ENCODE measurements at regions not wholly inside any gene's neighbourhood (a gene's known extent, or its start where the extent isn't known, plus 50 kb on each side); places are given as distances from the start of the nearest gene placed in this dataset.
A peak's percentile ranks its signal among the peaks of the same experiment; 100 is the strongest.
"Not testable (repeated sequence)": the region's sequence is repeated elsewhere in the genome, so short reads cannot be mapped to it uniquely, and the experiment has no call there.

DNA sequence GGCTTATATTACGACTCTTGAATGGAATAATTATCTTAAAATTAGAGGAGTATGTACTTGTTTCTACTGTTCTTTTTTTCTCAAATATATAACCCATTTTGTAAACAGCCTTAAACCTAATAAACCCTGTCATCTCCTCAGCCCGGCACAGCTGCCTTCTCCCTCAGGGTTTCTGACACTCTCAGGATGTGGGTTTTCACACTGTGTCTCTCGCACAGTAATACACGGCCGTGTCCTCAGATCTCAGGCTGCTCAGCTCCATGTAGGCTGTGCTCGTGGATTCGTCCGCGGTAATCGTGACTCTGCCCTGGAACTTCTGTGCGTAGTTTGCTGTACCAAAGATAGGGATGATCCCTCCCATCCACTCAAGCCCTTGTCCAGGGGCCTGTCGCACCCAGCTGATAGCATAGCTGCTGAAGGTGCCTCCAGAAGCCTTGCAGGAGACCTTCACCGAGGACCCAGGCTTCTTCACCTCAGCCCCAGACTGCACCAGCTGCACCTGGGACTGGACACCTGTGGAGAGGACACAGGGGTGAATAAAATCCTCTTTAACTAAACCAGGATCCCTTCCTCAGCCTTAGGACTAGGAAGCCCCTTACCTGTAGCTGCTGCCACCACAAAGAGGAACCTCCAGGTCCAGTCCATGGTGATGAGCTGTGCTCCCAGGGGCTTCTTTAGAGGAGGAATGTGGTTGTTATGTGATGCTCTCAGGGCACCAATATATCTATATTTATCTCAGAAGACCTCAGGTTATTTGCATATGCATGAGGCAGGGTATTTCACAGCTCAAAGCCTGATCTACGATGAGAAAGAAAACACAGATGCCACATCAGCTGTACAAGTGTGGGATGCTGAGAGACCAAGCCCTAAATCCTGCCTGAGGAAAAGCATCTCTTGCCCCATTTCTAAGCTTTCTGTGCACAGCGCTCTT is 1235.8 kb downstream of the TMEM121 start:
- not testable (repeated sequence) for H3K4me1 ChIP-seq (ENCODE audit: control insufficient read depth in 2 of 2, insufficient read depth in 2 of 2, low read length in 2 of 2); H3K27me3 ChIP-seq (ENCODE audit: control insufficient read depth in 2 of 2, insufficient read depth in 2 of 2, low read length in 2 of 2); H3K9ac ChIP-seq (ENCODE audit: low read depth in 1 of 2, low read length in 2 of 2); H3K36me3 ChIP-seq (ENCODE audit: control insufficient read depth in 2 of 2, insufficient read depth in 2 of 2, low read length in 2 of 2); H3K9me3 ChIP-seq (ENCODE audit: control insufficient read depth in 2 of 2, low read length in 2 of 2); H3K4me3 ChIP-seq (ENCODE audit: low read length in 2 of 2); H3K27ac ChIP-seq (ENCODE audit: low read depth in 2 of 2, low read length in 2 of 2)

DNA sequence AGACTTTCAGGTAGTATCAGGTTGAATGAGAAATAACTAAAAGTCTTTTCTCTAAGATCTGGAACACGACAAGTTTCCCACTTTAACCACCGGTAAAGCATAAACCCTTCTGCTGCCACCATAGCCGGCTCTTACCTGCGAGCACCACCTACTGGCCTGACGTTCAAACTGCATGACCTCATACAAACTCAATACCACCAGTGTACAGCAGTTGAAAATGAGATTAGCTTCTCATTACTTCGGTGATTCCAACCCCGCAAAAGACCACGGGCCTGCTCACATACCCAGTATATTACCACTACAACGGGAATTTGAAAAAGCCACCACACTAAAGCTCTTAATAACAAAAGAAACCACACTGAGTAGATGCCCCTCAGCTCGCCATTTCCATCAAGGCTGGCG is 1238.6 kb downstream of the TMEM121 start:
- H3K36me3 ChIP-seq (ENCODE audit: control insufficient read depth in 2 of 2, insufficient read depth in 2 of 2, low read length in 2 of 2); H3K9me3 ChIP-seq (ENCODE audit: control insufficient read depth in 2 of 2, low read length in 2 of 2); H3K27ac ChIP-seq (ENCODE audit: low read depth in 2 of 2, low read length in 2 of 2); H3K4me3 ChIP-seq (ENCODE audit: low read length in 2 of 2); H3K4me1 ChIP-seq (ENCODE audit: control insufficient read depth in 2 of 2, insufficient read depth in 2 of 2, low read length in 2 of 2); H3K27me3 ChIP-seq (ENCODE audit: control insufficient read depth in 2 of 2, insufficient read depth in 2 of 2, low read length in 2 of 2); H3K9ac ChIP-seq (ENCODE audit: low read depth in 1 of 2, low read length in 2 of 2): not testable (repeated sequence)

DNA sequence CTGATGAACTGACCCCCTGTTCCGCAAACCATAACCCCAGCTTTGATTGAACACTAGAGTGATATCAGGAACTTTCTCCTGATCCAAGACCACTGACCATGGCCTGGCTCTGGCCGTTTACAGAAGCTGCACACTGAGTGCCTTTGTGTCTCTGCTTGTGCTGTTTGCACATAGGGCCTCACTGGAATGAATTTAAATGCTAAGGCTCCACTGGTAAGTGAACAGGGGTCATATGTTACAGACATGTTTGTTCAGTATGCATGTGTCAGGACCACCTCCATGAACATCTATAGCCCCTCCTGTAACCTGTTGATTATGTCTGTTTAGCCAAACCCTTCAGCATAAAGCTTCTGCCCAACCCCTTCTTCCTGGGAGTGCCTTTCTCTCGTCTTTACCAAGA is 1239.8 kb downstream of the TMEM121 start:
- no peaks in the 10 kb centered on the region for H3K36me3 ChIP-seq (ENCODE audit: control insufficient read depth in 2 of 2, insufficient read depth in 2 of 2, low read length in 2 of 2)
- H3K27ac ChIP-seq (ENCODE audit: low read depth in 2 of 2, low read length in 2 of 2), result peak overlapping the region; percentile 28 to 84
- no peaks in the 10 kb centered on the region for H3K27me3 ChIP-seq (ENCODE audit: control insufficient read depth in 2 of 2, insufficient read depth in 2 of 2, low read length in 2 of 2)
- H3K4me3 ChIP-seq (ENCODE audit: low read length in 2 of 2), result no peak overlapping the region
- no peaks in the 10 kb centered on the region for H3K9me3 ChIP-seq (ENCODE audit: control insufficient read depth in 2 of 2, low read length in 2 of 2)
- peaks cover 0 to 4% of the 10 kb centered on the region in 2 donors for H3K4me1 ChIP-seq (ENCODE audit: control insufficient read depth in 2 of 2, insufficient read depth in 2 of 2, low read length in 2 of 2)
- peak overlapping the region in 1 of 2 donors; percentile 1 for H3K9ac ChIP-seq (ENCODE audit: low read depth in 1 of 2, low read length in 2 of 2)

DNA sequence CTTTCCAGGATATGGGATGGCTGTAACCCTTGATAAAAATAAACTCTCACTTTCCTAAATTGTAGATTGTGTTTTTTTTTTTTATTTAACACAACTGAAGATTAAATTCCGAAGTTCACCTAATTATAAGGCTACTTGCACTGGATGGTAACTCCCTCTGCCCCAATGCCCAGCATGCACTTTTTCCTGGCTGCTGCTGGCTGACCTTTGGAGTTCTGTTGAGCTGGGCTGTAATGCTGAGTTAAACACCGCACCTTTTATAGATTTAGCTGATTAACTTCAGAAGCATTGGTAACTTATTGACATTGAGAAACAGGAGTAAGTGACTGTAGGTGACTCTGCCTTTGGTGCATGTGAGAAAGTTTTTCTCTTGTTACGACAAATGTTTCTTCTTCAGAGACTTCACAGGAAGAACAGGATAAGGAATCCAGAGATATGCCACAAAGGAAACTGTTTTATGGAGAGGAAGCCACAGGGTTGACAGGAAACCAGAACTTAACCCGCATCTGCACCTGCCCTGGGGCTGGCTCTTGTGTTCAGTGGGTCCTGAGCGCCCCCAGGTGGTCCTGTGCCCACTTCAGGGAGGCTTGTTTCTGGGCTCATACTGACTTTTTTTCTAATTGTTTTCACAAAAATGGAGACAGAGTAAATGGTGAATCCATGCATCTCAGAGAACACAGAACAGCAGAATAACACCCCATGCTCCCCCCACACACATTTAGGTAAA is 1240.3 kb downstream of the TMEM121 start:
- Histone ChIP-seq H3K9ac (ENCODE audit: low read depth in 1 of 2, low read length in 2 of 2) (peak overlapping the region in 1 of 2 donors; percentile 6), H3K27ac (ENCODE audit: low read depth in 2 of 2, low read length in 2 of 2) (peak overlapping the region; percentile 74 to 84), H3K4me3 (ENCODE audit: low read length in 2 of 2) (peak overlapping the region in 1 of 2 donors; percentile 31)
- not testable (repeated sequence) for H3K4me1 ChIP-seq (ENCODE audit: control insufficient read depth in 2 of 2, insufficient read depth in 2 of 2, low read length in 2 of 2); H3K27me3 ChIP-seq (ENCODE audit: control insufficient read depth in 2 of 2, insufficient read depth in 2 of 2, low read length in 2 of 2); H3K9me3 ChIP-seq (ENCODE audit: control insufficient read depth in 2 of 2, low read length in 2 of 2); H3K36me3 ChIP-seq (ENCODE audit: control insufficient read depth in 2 of 2, insufficient read depth in 2 of 2, low read length in 2 of 2)

DNA sequence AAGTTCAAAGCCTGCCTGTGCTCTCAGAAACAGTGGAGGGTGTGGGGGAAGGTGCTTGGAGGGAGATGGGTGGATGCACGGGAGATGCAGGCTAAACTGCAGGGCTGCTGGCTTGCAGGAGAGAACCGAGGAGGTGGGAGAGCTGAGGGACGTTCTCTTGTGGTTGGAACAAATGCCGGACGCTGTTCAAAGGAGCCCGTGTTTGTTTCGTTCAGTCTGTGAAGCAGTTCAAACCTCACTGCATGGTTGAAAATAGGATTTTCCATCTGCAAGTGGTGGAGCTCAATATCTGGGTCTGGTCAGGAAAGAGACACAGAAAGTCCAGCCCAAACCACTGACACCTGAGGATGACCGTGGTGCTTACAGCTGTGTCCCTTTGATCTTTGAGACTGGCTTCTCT is 1241.8 kb downstream of the TMEM121 start:
- not testable (repeated sequence) for H3K27me3 ChIP-seq (ENCODE audit: control insufficient read depth in 2 of 2, insufficient read depth in 2 of 2, low read length in 2 of 2); H3K4me1 ChIP-seq (ENCODE audit: control insufficient read depth in 2 of 2, insufficient read depth in 2 of 2, low read length in 2 of 2); H3K27ac ChIP-seq (ENCODE audit: low read depth in 2 of 2, low read length in 2 of 2); H3K9me3 ChIP-seq (ENCODE audit: control insufficient read depth in 2 of 2, low read length in 2 of 2); H3K4me3 ChIP-seq (ENCODE audit: low read length in 2 of 2); H3K9ac ChIP-seq (ENCODE audit: low read depth in 1 of 2, low read length in 2 of 2); H3K36me3 ChIP-seq (ENCODE audit: control insufficient read depth in 2 of 2, insufficient read depth in 2 of 2, low read length in 2 of 2)

DNA sequence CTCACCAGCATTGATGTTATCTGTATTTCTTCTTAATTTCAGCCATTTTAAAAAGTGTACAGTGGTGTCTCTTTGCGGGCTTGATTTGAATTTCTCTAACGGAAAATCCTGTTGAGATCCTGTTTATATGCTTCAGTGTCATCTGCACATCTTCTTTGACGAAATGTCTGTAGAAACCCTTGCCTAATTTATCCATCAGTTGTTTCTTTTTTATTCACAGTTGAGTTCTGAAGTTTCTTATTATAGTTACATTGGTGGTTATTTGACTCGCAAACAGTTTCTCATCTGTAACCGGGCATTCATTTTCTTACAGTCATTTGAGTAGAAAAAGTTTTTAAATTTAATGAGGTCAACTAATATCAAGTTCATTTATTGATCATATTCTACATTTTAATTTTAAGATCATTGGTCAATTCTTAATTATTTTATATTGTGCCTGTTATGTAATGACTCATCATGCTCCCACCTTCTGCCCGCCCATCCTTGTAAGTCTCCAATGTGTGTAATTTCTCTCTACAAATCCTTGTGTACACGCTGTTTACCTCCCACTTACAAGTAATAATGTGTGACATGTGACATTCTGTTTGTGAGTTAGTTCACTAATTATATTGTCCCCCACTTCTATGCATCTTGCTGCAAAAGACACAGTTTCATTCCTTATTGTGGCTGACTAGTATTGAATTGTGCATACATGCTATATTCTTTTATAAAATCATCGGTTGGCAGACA is 1242.8 kb downstream of the TMEM121 start:
- not testable (repeated sequence) for H3K9ac ChIP-seq (ENCODE audit: low read depth in 1 of 2, low read length in 2 of 2); H3K27ac ChIP-seq (ENCODE audit: low read depth in 2 of 2, low read length in 2 of 2); H3K27me3 ChIP-seq (ENCODE audit: control insufficient read depth in 2 of 2, insufficient read depth in 2 of 2, low read length in 2 of 2); H3K4me1 ChIP-seq (ENCODE audit: control insufficient read depth in 2 of 2, insufficient read depth in 2 of 2, low read length in 2 of 2); H3K36me3 ChIP-seq (ENCODE audit: control insufficient read depth in 2 of 2, insufficient read depth in 2 of 2, low read length in 2 of 2); H3K9me3 ChIP-seq (ENCODE audit: control insufficient read depth in 2 of 2, low read length in 2 of 2); H3K4me3 ChIP-seq (ENCODE audit: low read length in 2 of 2)

DNA sequence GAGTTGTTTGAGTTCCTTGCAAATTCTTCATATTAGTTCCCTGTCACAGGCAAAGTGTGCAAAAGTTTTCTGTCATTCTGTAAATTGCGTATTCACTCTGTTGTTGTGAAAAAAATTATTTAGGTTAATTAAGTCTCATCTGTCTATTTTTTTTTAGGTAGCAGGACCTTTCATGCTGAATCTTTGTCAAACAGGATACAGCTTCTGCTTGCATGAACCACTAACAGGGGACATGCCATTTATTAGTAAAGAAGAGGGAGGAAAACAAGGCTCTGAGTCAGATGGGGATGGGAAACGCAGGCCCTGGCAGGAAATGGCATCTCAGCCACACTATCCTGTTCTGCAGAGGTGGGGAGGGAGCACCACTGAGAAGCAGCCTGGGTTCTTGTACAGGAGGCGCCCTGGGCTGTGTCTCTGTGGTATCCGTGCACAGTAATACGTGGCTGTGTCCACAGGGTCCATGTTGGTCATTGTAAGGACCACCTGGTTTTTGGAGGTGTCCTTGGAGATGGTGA is 1243.8 kb downstream of the TMEM121 start:
- H3K9ac ChIP-seq (ENCODE audit: low read depth in 1 of 2, low read length in 2 of 2); H3K27me3 ChIP-seq (ENCODE audit: control insufficient read depth in 2 of 2, insufficient read depth in 2 of 2, low read length in 2 of 2); H3K4me1 ChIP-seq (ENCODE audit: control insufficient read depth in 2 of 2, insufficient read depth in 2 of 2, low read length in 2 of 2); H3K27ac ChIP-seq (ENCODE audit: low read depth in 2 of 2, low read length in 2 of 2); H3K9me3 ChIP-seq (ENCODE audit: control insufficient read depth in 2 of 2, low read length in 2 of 2); H3K4me3 ChIP-seq (ENCODE audit: low read length in 2 of 2); H3K36me3 ChIP-seq (ENCODE audit: control insufficient read depth in 2 of 2, insufficient read depth in 2 of 2, low read length in 2 of 2): not testable (repeated sequence)

DNA sequence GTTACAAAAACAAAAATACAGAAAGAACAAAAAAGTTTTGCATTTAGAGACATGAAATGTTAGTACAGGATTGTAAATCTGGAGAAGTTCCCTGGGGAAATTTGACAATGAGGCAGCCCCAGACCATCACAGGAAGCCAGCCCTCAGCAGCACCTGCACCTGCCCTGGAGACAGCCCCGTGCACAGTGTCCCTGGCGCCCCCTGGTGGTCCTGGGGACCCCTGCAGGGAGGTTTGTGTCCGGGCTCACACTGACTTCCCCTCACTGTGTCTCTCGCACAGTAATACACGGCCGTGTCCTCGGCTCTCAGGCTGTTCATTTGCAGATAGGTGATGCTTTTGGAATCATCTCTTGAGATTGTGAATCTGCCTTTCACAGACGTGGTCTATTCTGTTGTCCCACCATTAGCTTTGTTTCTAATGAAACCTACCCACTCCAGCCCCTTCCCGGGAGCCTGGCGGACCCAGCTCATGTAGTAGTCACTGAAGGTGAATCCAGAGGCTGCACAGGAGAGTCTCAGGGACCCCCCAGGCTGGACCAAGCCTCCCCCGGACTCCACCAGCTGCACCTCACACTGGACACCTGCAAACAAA is 1248.6 kb downstream of the TMEM121 start:
- H3K27ac ChIP-seq (ENCODE audit: low read depth in 2 of 2, low read length in 2 of 2); H3K4me3 ChIP-seq (ENCODE audit: low read length in 2 of 2); H3K27me3 ChIP-seq (ENCODE audit: control insufficient read depth in 2 of 2, insufficient read depth in 2 of 2, low read length in 2 of 2); H3K9me3 ChIP-seq (ENCODE audit: control insufficient read depth in 2 of 2, low read length in 2 of 2); H3K36me3 ChIP-seq (ENCODE audit: control insufficient read depth in 2 of 2, insufficient read depth in 2 of 2, low read length in 2 of 2); H3K9ac ChIP-seq (ENCODE audit: low read depth in 1 of 2, low read length in 2 of 2); H3K4me1 ChIP-seq (ENCODE audit: control insufficient read depth in 2 of 2, insufficient read depth in 2 of 2, low read length in 2 of 2): not testable (repeated sequence)

DNA sequence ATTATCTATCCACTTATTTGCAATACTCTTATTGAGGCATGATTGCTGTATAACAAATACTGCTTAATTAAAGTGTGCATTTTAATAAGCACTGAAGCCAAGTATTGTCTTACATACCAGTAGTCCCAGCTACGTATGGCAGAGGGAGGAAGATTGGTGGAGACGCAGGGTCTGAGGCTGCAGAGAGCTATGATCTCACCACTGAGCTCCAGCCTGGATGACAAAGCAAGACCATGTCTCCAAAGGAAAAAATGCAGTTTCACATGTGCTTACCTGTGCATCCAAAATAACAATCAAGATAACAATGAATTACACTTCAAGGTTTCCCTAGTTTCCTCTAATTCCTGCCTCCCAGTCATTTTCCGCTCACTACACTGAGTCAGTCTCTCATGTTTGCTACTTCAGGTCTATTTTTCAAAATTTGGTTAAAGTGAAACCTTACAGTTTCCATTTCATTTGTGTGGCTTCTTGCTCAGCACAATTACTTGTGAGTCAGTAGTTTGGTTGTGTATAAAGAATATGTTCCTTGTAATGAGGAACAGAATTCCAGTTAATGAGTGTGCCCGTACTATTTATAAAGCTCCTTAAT is 1250.1 kb downstream of the TMEM121 start:
- H3K27me3 ChIP-seq (ENCODE audit: control insufficient read depth in 2 of 2, insufficient read depth in 2 of 2, low read length in 2 of 2), result no peaks in the 10 kb centered on the region
- H3K4me3 ChIP-seq (ENCODE audit: low read length in 2 of 2), result no peak overlapping the region
- H3K9me3 ChIP-seq (ENCODE audit: control insufficient read depth in 2 of 2, low read length in 2 of 2), result no peaks in the 10 kb centered on the region
- H3K9ac ChIP-seq (ENCODE audit: low read depth in 1 of 2, low read length in 2 of 2), result no peak overlapping the region
- no peaks in the 10 kb centered on the region for H3K36me3 ChIP-seq (ENCODE audit: control insufficient read depth in 2 of 2, insufficient read depth in 2 of 2, low read length in 2 of 2)
- no peaks in the 10 kb centered on the region for H3K4me1 ChIP-seq (ENCODE audit: control insufficient read depth in 2 of 2, insufficient read depth in 2 of 2, low read length in 2 of 2)
- no peak overlapping the region for H3K27ac ChIP-seq (ENCODE audit: low read depth in 2 of 2, low read length in 2 of 2)
